GM23248 (cell line): ENCODE measurements at regions not wholly inside any gene's neighbourhood (a gene's known extent, or its start where the extent isn't known, plus 50 kb on each side); places are given as distances from the start of the nearest gene placed in this dataset.

Experiments
- EZH2 ChIP-seq: fragments of 200-600 bp; sonication (generic); IDR thresholded peaks from 2 replicates; pipeline ENCODE4 v1.6.1; 2018; ENCODE audit warnings: antibody characterized with exemption, mild to moderate bottlenecking; ENCODE audit not compliant: insufficient read depth, poor library complexity, severe bottlenecking
- EZH2phosphoT487 ChIP-seq: fragments of 200-600 bp; sonication (generic); IDR thresholded peaks from 2 replicates; pipeline ENCODE4 v1.6.1; 2018; ENCODE audit warnings: antibody characterized with exemption, moderate library complexity, mild to moderate bottlenecking, low read depth; ENCODE audit not compliant: insufficient read depth

DNA sequence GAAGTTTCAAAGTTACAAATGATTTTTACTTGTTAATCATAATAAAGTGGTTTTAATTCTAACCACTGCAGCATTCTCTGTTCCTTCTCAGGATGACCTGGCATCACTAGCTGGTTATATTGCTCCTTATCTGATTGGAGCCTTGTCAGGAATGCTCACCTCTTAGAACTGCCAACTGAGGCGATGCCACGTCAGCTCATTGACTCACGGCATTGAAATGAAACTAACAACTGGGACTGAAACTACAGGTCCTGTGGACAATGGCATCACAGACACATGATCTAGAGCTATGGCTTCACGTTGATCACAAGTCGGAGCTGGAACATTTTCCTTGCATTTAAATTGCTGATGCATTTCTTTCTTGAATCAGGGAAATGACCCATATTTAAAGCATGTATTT is 54.9 kb upstream of the MAP2 start:
- 0 out of 2 replicates have a peak, but pooled peaks have one; percentile 69 for TF ChIP-seq EZH2phosphoT487
- no peak for TF ChIP-seq EZH2
